ENCODE measurements at regions not wholly inside any gene's neighbourhood (a gene's known extent, or its start where the extent isn't known, plus 50 kb on each side); places are given as distances from the start of the nearest gene placed in this dataset.
A peak's percentile ranks its signal among the peaks of the same experiment; 100 is the strongest.

DNA sequence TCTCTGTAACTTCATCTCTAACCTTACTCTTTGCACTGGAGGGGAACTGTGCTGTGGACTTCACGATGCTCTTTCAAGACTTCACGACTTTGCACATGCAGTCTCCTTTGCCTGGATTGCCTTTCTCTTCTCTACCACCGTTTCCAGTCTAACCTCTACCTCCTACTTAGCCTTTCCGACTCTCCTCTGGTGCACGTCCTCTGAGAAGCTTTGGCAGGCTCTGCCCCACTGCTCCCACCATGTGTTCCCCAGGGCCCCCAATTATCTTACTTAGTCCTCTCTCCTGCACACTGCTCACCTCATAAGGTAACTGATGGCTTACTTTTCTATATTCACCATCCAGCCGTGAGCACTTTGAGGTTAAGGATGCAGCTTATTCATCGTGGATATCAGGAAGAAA lies 101.7 kb upstream of the GJB5 start:
- no peak for DNase-seq

GRCh38 chr1:34655206-34655874 lies 99.5 kb upstream of the GJB5 start:
- no peak for DNase-seq

DNA sequence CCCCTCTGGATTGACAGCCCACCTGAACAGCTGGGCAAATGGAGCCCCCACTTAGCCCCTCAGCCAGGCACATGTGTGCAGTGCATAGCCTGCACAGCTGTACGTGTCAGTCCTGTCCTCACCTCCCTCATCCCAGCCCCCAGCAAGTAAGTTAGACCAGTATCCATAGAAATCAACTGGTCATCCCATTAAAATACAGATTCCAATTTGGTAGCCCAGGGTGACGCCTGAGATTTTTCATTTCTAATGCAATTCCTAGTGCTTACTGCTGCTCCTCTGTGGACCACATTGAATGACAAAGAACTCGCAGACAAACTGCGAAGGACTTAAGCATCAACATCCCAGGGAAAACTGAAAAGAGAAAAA lies 99.0 kb upstream of the GJB5 start:
- no peak for DNase-seq

- DNase-seq, result no peak
Measured at GRCh38 chr1:34656299-34656698, 98.5 kb upstream of the GJB5 start.

GRCh38 chr1:34656731-34657130 lies 98.1 kb upstream of the GJB5 start:
- no peak for DNase-seq

DNA sequence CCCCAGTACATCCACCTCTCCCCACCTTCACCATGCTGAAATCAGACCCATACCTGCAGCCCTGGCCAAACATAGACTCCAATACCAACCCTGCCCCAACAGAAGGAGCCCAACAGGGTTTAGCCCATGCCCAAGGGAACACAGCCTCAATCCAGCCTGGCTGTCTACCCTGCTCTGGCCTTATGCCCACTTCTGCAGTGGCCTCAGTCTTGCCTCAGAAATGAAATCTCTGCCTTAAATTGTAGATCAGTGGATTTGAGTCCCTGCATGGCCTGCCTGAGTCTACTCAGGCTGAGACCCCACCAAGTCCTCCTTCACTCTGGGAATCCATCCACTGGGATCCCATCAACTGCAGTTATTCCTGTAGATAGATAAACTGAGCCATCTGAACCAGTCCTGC lies 97.6 kb upstream of the GJB5 start:
- DNase-seq, result no peak

- DNase-seq, result no peak
Measured at GRCh38 chr1:34657849-34658248, 97.0 kb upstream of the GJB5 start.

GRCh38 chr1:34663031-34663430 lies 91.8 kb upstream of the GJB5 start:
- no peak for DNase-seq

DNA sequence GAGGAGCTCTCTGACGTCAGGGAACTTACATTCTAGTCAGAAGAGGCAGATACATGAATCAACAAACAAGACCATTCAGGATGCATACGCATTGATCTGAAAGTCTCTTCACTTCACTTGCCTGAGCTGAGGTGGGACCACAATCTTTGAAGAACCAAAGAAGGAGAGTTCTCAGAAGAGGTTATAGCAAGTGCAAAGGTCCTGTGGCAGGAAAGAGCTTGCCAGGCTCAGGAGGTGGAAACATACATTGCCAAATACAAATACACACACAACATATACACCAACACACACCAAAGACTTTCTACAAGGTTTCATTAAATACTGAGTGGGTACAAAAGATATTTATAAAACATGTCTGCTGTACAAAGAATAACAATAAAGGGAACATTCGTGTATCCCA lies 86.8 kb upstream of the GJB5 start:
- no peak for DNase-seq

- no peak for DNase-seq
Measured at GRCh38 chr1:34670982-34671381, 83.9 kb upstream of the GJB5 start.

- no peak for DNase-seq
Measured at GRCh38 chr1:34671887-34672286, 83.0 kb upstream of the GJB5 start.

- DNase-seq, result peak in 23 of 56 donors; percentile 0 to 59 (median 13)
Measured at GRCh38 chr1:34681480-34682451, 73.1 kb upstream of the GJB5 start.

- DNase-seq, result no peak
Measured at GRCh38 chr1:34682452-34683223, 72.2 kb upstream of the GJB5 start.

DNA sequence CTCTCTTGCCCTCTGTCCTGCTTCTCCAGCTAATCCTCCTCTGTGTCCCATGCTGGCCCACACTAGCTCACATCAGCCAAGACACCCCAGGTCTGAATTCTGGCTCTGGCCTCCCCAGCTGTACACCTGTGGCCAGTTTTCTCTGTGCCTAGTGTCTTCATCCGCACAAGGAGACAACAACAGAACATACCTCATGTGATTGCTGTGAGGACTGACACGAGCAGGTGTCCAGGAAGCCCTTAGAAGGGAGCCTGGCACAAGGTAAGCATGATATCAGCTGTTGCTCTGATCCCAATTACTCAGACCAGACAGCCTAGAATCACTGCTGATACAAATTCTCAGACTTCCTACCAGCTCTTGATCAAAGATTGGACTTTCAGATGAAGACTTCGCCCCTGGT lies 71.2 kb upstream of the GJB5 start:
- no peak for DNase-seq

DNA sequence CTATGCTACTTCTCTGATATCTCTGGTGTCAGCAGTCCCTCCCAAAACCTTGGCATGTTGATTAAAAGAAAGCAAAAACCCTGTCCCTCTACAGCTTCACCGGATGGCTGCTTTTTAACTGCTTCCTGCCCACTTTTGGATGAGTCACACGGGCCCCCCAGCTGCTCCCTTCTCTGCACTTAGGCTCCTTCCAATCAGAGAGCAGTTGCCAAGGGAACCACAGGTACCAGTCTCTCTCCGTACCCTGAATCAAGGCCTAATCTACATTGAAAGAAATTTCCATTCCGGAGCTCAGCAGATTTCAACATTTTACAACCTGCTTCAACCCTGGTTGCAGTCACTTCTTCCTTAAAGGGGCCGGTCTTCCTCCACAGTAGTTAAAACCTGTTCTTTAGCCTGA lies 70.6 kb upstream of the GJB5 start:
- DNase-seq, result peak in 20 of 56 donors; percentile 3 to 39 (median 18)

DNA sequence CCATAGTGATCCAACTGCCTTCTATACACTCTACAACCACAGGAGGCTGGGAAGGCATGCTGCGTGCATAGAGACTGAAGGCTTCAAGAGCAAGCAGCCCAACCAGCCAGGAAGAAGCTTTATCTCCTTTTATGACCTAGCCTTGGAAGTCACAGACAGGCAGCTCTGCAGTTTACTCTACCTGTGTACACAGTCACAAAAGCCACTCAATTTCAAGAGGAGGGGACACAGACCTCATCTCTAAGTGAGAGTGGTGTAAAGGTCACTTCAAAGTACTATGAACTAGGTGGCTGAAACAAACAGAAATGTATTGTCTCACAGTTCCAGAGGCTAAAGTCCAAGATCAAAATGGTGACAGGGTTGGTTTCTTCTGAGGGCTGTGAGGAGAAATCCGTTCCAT lies 69.6 kb upstream of the GJB5 start:
- no peak for DNase-seq

DNA sequence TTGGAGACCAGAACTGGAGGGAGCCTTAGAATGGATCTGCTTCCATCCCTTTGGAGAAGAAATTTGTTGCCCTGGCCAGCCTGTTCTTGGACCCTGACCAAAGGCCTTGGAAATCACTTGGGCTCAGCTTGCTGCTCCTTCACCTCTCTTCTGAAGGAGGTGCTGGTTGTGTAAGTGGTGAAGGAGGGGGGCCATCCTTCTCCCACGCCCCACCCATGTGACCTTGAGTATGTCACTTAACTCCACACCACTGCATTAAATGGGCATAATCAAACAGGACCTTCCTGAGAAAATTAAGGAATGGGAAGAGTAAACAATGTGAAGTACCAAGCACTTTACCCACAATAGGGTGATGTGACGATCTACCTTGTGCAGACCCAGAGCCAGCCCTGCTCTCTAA lies 68.3 kb upstream of the GJB5 start:
- no peak for DNase-seq

- peak in 9 of 56 donors; percentile 2 to 70 (median 8) for DNase-seq
Measured at GRCh38 chr1:34688006-34688741, 66.7 kb upstream of the GJB5 start.

GRCh38 chr1:34690269-34690668 lies 64.6 kb upstream of the GJB5 start:
- DNase-seq, result no peak

- no peak for DNase-seq
Measured at GRCh38 chr1:34693081-34693480, 61.8 kb upstream of the GJB5 start.

DNA sequence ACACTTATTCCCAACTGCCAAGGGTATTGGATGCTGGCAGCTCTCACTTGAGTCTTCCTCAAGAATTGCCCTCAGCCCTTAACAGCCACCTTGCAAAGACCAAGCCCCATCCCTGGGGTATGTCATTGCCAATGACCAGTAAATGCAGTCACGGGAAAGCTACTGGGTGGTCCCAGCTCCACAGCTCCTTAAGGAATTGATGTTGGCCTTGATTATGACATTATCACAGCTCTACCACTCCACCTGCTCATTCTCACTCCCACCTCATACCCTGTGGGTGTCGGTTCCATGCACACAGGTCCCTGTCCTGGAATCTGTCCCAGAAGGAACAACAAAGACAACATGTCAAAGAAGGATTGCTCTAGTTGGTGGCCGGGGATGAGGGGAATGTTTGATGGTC lies 60.5 kb upstream of the GJB5 start:
- no peak for DNase-seq

Data from amygdala (tissue), 56 donors.